CD4-positive, alpha-beta memory T cell (primary cell): ENCODE measurements at regions not wholly inside any gene's neighbourhood (a gene's known extent, or its start where the extent isn't known, plus 50 kb on each side); places are given as distances from the start of the nearest gene placed in this dataset.

Source experiments
- CTCF ChIA-PET: fragments of 350-600 bp; sonication (Branson Sonifier 250); formaldehyde crosslinking; loops from one replicate; lab custom pipeline; 2021; ENCODE audit warnings: inconsistent platforms; ENCODE audit not compliant: partially characterized antibody; lab: Charles Lee
- POLR2A ChIA-PET: fragments of 350-600 bp; sonication (Branson Sonifier 250); formaldehyde crosslinking; loops from one replicate; lab custom pipeline; 2021; ENCODE audit not compliant: partially characterized antibody; lab: Charles Lee
- DNase-seq, 5 donors: peaks; one replicate each; pipeline versions ENCODE4 v3.0.0 to v3.0.0-alpha.2; 2020 to 2022; ENCODE audit warnings: mixed read lengths in 1 of 5
- H3K27ac ChIP-seq: one replicate; pipeline ENCODE4 v1.7.0; 2013; ENCODE audit warnings: low read depth, low read length
- H3K27me3 ChIP-seq: 2 replicates; pipeline ENCODE4 v1.7.0; 2013; ENCODE audit warnings: mild to moderate bottlenecking, low read length, moderate library complexity; ENCODE audit not compliant: insufficient read depth
- H3K36me3 ChIP-seq: 2 replicates; pipeline ENCODE4 v1.7.0; 2013; ENCODE audit warnings: mild to moderate bottlenecking, low read length, moderate library complexity; ENCODE audit not compliant: insufficient read depth
- H3K4me1 ChIP-seq: 2 replicates; pipeline ENCODE4 v1.7.0; 2013; ENCODE audit warnings: mild to moderate bottlenecking, low read length, moderate library complexity; ENCODE audit not compliant: insufficient read depth
- H3K4me3 ChIP-seq, 2 donors: one replicate each; pipeline ENCODE4 v1.7.0; 2013; ENCODE audit warnings: low read length in 2 of 2, mild to moderate bottlenecking in 1 of 2
- H3K9me3 ChIP-seq, 2 donors: one replicate each; pipeline ENCODE4 v1.7.0; 2013; ENCODE audit warnings: low read length in 2 of 2, control low read depth in 1 of 2; ENCODE audit not compliant: control insufficient read depth in 1 of 2
- H3K27ac Mint-ChIP-seq, 7 donors: one replicate each; pipeline ENCODE4 v1.8.0; 2020 to 2021; ENCODE audit warnings: mixed read lengths in 7 of 7, mild to moderate bottlenecking in 6 of 7, inconsistent platforms in 3 of 7, moderate library complexity in 3 of 7
- H3K27me3 Mint-ChIP-seq, 2 donors: one replicate each; pipeline ENCODE4 v1.8.0; 2020 to 2021; ENCODE audit warnings: mixed read lengths in 2 of 2
- H3K36me3 Mint-ChIP-seq, 2 donors: one replicate each; pipeline ENCODE4 v1.8.0; 2020 to 2021; ENCODE audit warnings: mixed read lengths in 2 of 2, inconsistent platforms in 1 of 2, mild to moderate bottlenecking in 1 of 2
- H3K4me1 Mint-ChIP-seq, 4 donors: one replicate each; pipeline ENCODE4 v1.8.0; 2020 to 2021; ENCODE audit warnings: mixed read lengths in 4 of 4, mild to moderate bottlenecking in 1 of 4
- H3K4me3 Mint-ChIP-seq, 8 donors: one replicate each; pipeline ENCODE4 v1.8.0; 2020 to 2021; ENCODE audit warnings: mixed read lengths in 8 of 8, mild to moderate bottlenecking in 7 of 8, moderate library complexity in 6 of 8, inconsistent platforms in 3 of 8
- H3K9me3 Mint-ChIP-seq, 8 donors: one replicate each; pipeline ENCODE4 v1.8.0; 2020 to 2021; ENCODE audit warnings: mixed read lengths in 8 of 8, mild to moderate bottlenecking in 5 of 8, inconsistent platforms in 3 of 8, moderate library complexity in 1 of 8
- intact Hi-C: fragments of 100-400 bp; cut with micrococcal nuclease; formaldehyde crosslinking; loops from one replicate; pipeline ENCODE4 v1.15.1; 2023

- peaks cover 0 to 2% of the 10 kb centered on the region in 2 donors for H3K27me3 Mint-ChIP-seq
- peak in 2 of 5 donors; percentile 13 to 47 for DNase-seq
- no peaks in the 10 kb centered on the region for H3K9me3 Mint-ChIP-seq
- H3K27ac Mint-ChIP-seq = peak overlapping the region; percentile 86 to 97 (median 92)
- H3K4me3 ChIP-seq = no peak overlapping the region
- peak overlapping the region; percentile 50 for H3K27ac ChIP-seq
- no peaks in the 10 kb centered on the region for H3K27me3 ChIP-seq
- CTCF ChIA-PET = interaction anchor here (0.7 to 12.7 kb wide), 14 partner anchors 12 to 208 kb away, joined by 3 to 258 read pairs (median 14); partner anchors contain the start of gene UBL3
- peak overlapping the region in 7 of 8 donors; percentile 86 to 96 (median 94) for H3K4me3 Mint-ChIP-seq
- H3K36me3 Mint-ChIP-seq = peaks cover 2 to 11% of the 10 kb centered on the region in 2 donors
- H3K4me1 ChIP-seq = peaks cover 60% of the 10 kb centered on the region
- intact Hi-C loops = loop anchor here (1.0 to 10.0 kb wide), 5 partner anchors 20 to 680 kb away; partner anchors contain the start of genes UBL3 and USPL1
- H3K36me3 ChIP-seq = no peaks in the 10 kb centered on the region
- no peaks in the 10 kb centered on the region for H3K9me3 ChIP-seq
- H3K4me1 Mint-ChIP-seq = peaks cover 44 to 70% (median 60%) of the 10 kb centered on the region in 4 donors
- POLR2A ChIA-PET = interaction anchor here (0.6 to 10.2 kb wide), 19 partner anchors 8 to 682 kb away, joined by 3 to 263 read pairs (median 11); partner anchors contain the start of genes UBL3 and USPL1
Measured at GRCh38 chr13:29934531-29935308, 84.3 kb upstream of the UBL3 start.

- Histone ChIP-seq H3K4me1 (peaks cover 47% of the 10 kb centered on the region), H3K36me3 (no peaks in the 10 kb centered on the region), H3K9me3 (no peaks in the 10 kb centered on the region), H3K27ac (no peak overlapping the region), H3K27me3 (no peaks in the 10 kb centered on the region), H3K4me3 (no peak overlapping the region)
- POLR2A ChIA-PET = interaction anchor here (1.8 to 10.2 kb wide), 4 partner anchors 11 to 180 kb away, joined by 5 to 263 read pairs (median 174); partner anchors contain the start of gene UBL3
- Mint-ChIP-seq H3K9me3 (no peaks in the 10 kb centered on the region), H3K27ac (peak overlapping the region in 4 of 7 donors; percentile 7 to 74 (median 52)), H3K4me1 (peaks cover 39 to 57% (median 50%) of the 10 kb centered on the region in 4 donors), H3K27me3 (peaks cover 0 to 2% of the 10 kb centered on the region in 2 donors), H3K4me3 (no peak overlapping the region), H3K36me3 (peaks cover 2 to 3% of the 10 kb centered on the region in 2 donors)
- intact Hi-C loops = loop anchor here (10.0 kb wide), 1 partner anchor 681 kb away; the partner anchor contains the start of gene USPL1
- DNase-seq = no peak
- CTCF ChIA-PET = interaction anchor here (1.2 to 12.7 kb wide), 5 partner anchors 11 to 179 kb away, joined by 4 to 258 read pairs (median 155); partner anchors contain the start of gene UBL3
Measured at GRCh38 chr13:29933401-29933800, 83.0 kb upstream of the UBL3 start.

- Histone ChIP-seq H3K27me3 (no peaks in the 10 kb centered on the region), H3K36me3 (no peaks in the 10 kb centered on the region), H3K4me3 (no peak overlapping the region), H3K27ac (no peak overlapping the region), H3K9me3 (no peaks in the 10 kb centered on the region), H3K4me1 (peaks cover 30% of the 10 kb centered on the region)
- DNase-seq = no peak
- Mint-ChIP-seq H3K4me1 (peaks cover 24 to 40% (median 34%) of the 10 kb centered on the region in 4 donors), H3K27ac (peak overlapping the region in 3 of 7 donors; percentile 27 to 70 (median 53)), H3K9me3 (no peaks in the 10 kb centered on the region), H3K36me3 (no peaks in the 10 kb centered on the region), H3K27me3 (peaks cover 0 to 2% of the 10 kb centered on the region in 2 donors), H3K4me3 (no peak overlapping the region)
- intact Hi-C loops = loop anchor here (10.0 kb wide), 1 partner anchor 683 kb away; the partner anchor contains the start of gene USPL1
- ChIA-PET POLR2A (no interaction called here), CTCF (interaction anchor here (1.2 to 12.7 kb wide), 2 partner anchors 9 to 183 kb away, joined by 4 to 231 read pairs; no protein-coding TSS in a partner anchor)
Measured at GRCh38 chr13:29931696-29932095, 81.3 kb upstream of the UBL3 start.

GRCh38 chr13:29929062-29929847 is 78.8 kb upstream of the UBL3 start:
- CTCF ChIA-PET = no interaction called here
- Mint-ChIP-seq H3K9me3 (peaks cover 0 to 1% (median 0%) of the 10 kb centered on the region in 8 donors), H3K4me3 (no peak overlapping the region), H3K4me1 (peaks cover 10 to 33% (median 20%) of the 10 kb centered on the region in 4 donors), H3K36me3 (no peaks in the 10 kb centered on the region), H3K27me3 (peaks cover 0 to 2% of the 10 kb centered on the region in 2 donors), H3K27ac (peak overlapping the region in 1 of 7 donors; percentile 18)
- H3K4me1 ChIP-seq = peaks cover 9% of the 10 kb centered on the region
- POLR2A ChIA-PET = interaction anchor here (0.8 to 1.2 kb wide), 2 partner anchors 27 to 79 kb away, joined by 3 read pairs; partner anchors contain the start of gene UBL3
- H3K36me3 ChIP-seq = no peaks in the 10 kb centered on the region
- intact Hi-C loops = no loop called here
- no peak overlapping the region for H3K4me3 ChIP-seq
- H3K27me3 ChIP-seq = no peaks in the 10 kb centered on the region
- no peaks in the 10 kb centered on the region for H3K9me3 ChIP-seq
- no peak for DNase-seq
- no peak overlapping the region for H3K27ac ChIP-seq

GRCh38 chr13:29926098-29926476 is 75.7 kb upstream of the UBL3 start:
- Histone ChIP-seq H3K9me3 (no peaks in the 10 kb centered on the region), H3K27me3 (no peaks in the 10 kb centered on the region), H3K4me1 (peaks cover 15% of the 10 kb centered on the region), H3K36me3 (no peaks in the 10 kb centered on the region), H3K4me3 (no peak overlapping the region), H3K27ac (no peak overlapping the region)
- Mint-ChIP-seq H3K27ac (peak overlapping the region in 2 of 7 donors; percentile 28 to 78), H3K9me3 (peaks cover 0 to 1% (median 0%) of the 10 kb centered on the region in 8 donors), H3K27me3 (peaks cover 0 to 2% of the 10 kb centered on the region in 2 donors), H3K4me3 (no peak overlapping the region), H3K36me3 (no peaks in the 10 kb centered on the region), H3K4me1 (peaks cover 15 to 35% (median 26%) of the 10 kb centered on the region in 4 donors)
- CTCF ChIA-PET = interaction anchor here (4.0 to 13.2 kb wide), 4 partner anchors 11 to 156 kb away, joined by 21 to 231 read pairs (median 68); partner anchors contain the start of gene UBL3
- DNase-seq = no peak
- POLR2A ChIA-PET = interaction anchor here (3.1 kb wide), 1 partner anchor 10 kb away, joined by 36 read pairs; no protein-coding TSS in a partner anchor
- intact Hi-C loops = no loop called here

GRCh38 chr13:29925457-29926097 is 75.2 kb upstream of the UBL3 start:
- intact Hi-C loops = no loop called here
- peaks cover 0 to 1% (median 0%) of the 10 kb centered on the region in 8 donors for H3K9me3 Mint-ChIP-seq
- CTCF ChIA-PET = interaction anchor here (1.2 to 13.2 kb wide), 8 partner anchors 11 to 187 kb away, joined by 5 to 231 read pairs (median 28); partner anchors contain the start of gene UBL3

More at GRCh38 chr13:29925457-29926097, 75.2 kb upstream of the UBL3 start:
- Histone ChIP-seq H3K36me3 (no peaks in the 10 kb centered on the region), H3K4me1 (peaks cover 15% of the 10 kb centered on the region), H3K4me3 (no peak overlapping the region), H3K27me3 (no peaks in the 10 kb centered on the region), H3K27ac (no peak overlapping the region), H3K9me3 (no peaks in the 10 kb centered on the region)
- POLR2A ChIA-PET = interaction anchor here (0.6 to 3.1 kb wide), 6 partner anchors 11 to 183 kb away, joined by 3 to 36 read pairs (median 4); partner anchors contain the start of gene UBL3
- Mint-ChIP-seq H3K27ac (peak overlapping the region in 1 of 7 donors; percentile 41), H3K36me3 (no peaks in the 10 kb centered on the region), H3K27me3 (no peaks in the 10 kb centered on the region), H3K4me1 (peaks cover 15 to 35% (median 25%) of the 10 kb centered on the region in 4 donors), H3K4me3 (no peak overlapping the region)
- DNase-seq = no peak
